MM.1S (cell line): ENCODE measurements at regions not wholly inside any gene's neighbourhood (a gene's known extent, or its start where the extent isn't known, plus 50 kb on each side); places are given as distances from the start of the nearest gene placed in this dataset.

Source experiments
- DNase-seq: peaks from one replicate; pipeline ENCODE4 v3.0.0-alpha.2; 2015
- H2AFZ ChIP-seq: fragments of 300-600 bp; sonication (generic); 2 replicates; pipeline ENCODE4 v1.6.0; 2016; ENCODE audit warnings: antibody characterized with exemption, low read length
- H3F3A ChIP-seq: fragments of 300-600 bp; sonication (generic); 2 replicates; pipeline ENCODE4 v1.6.1; 2016; ENCODE audit warnings: mild to moderate bottlenecking, antibody characterized with exemption, low read length, moderate library complexity, mixed read lengths; ENCODE audit not compliant: insufficient read depth
- H3K27ac ChIP-seq: fragments of 300-600 bp; sonication (generic); 2 replicates; pipeline ENCODE4 v1.5.1; 2016; ENCODE audit warnings: mild to moderate bottlenecking, low read length
- H3K27me3 ChIP-seq: fragments of 300-600 bp; sonication (generic); replicated peaks from 2 replicates; pipeline ENCODE4 v1.6.0; 2016; ENCODE audit warnings: low read length; ENCODE audit not compliant: insufficient read depth
- H3K36me3 ChIP-seq: fragments of 300-600 bp; sonication (generic); replicated peaks from 2 replicates; pipeline ENCODE4 v1.6.1; 2016; ENCODE audit warnings: mild to moderate bottlenecking, low read length, mixed read lengths; ENCODE audit not compliant: insufficient read depth
- H3K4me1 ChIP-seq: fragments of 300-600 bp; sonication (generic); 2 replicates; pipeline ENCODE4 v1.6.1; 2016; ENCODE audit warnings: low read length, mixed read lengths
- H3K4me2 ChIP-seq: fragments of 300-600 bp; sonication (generic); 2 replicates; pipeline ENCODE4 v1.6.0; 2016; ENCODE audit warnings: low read depth, low read length
- H3K4me3 ChIP-seq: fragments of 300-600 bp; sonication (generic); 2 replicates; pipeline ENCODE4 v1.5.1; 2016; ENCODE audit warnings: low read length, mixed read lengths
- H3K79me2 ChIP-seq: fragments of 300-600 bp; sonication (generic); 2 replicates; pipeline ENCODE4 v1.6.1; 2016; ENCODE audit warnings: mixed run types, low read length, mixed read lengths
- H3K9ac ChIP-seq: fragments of 300-600 bp; sonication (generic); 2 replicates; pipeline ENCODE4 v1.6.1; 2016; ENCODE audit warnings: low read length, mixed read lengths
- H3K9me2 ChIP-seq: fragments of 300-600 bp; sonication (generic); replicated peaks from 2 replicates; pipeline ENCODE4 v1.6.1; 2016; ENCODE audit warnings: mild to moderate bottlenecking, low read length, mixed read lengths; ENCODE audit not compliant: insufficient read depth
- H3K9me3 ChIP-seq: fragments of 300-600 bp; sonication (generic); replicated peaks from 2 replicates; pipeline ENCODE4 v1.6.1; 2016; ENCODE audit warnings: mild to moderate bottlenecking, low read length, mixed read lengths; ENCODE audit not compliant: insufficient read depth
- H4K20me1 ChIP-seq: fragments of 300-600 bp; sonication (generic); 2 replicates; pipeline ENCODE4 v1.6.1; 2016; ENCODE audit warnings: mild to moderate bottlenecking, low read length, moderate library complexity, mixed read lengths; ENCODE audit not compliant: insufficient read depth
- CTCF ChIP-seq: fragments of 300-600 bp; sonication (generic); IDR thresholded peaks from 2 replicates; pipeline ENCODE4 v1.5.1; 2016; ENCODE audit warnings: antibody characterized with exemption, low read length, mixed read lengths
- EZH2 ChIP-seq: fragments of 300-600 bp; sonication (generic); optimal IDR thresholded peaks from 2 replicates; pipeline ENCODE3; 2017; ENCODE audit warnings: low read depth, mild to moderate bottlenecking, antibody characterized with exemption, low read length, mixed read lengths
- EZH2phosphoT487 ChIP-seq: fragments of 300-600 bp; sonication (generic); IDR thresholded peaks from 2 replicates; pipeline ENCODE4 v1.6.1; 2018; ENCODE audit warnings: antibody characterized with exemption, low read length

GRCh38 chr15:70494517-70494851, 268.9 kb downstream of the UACA start:
- Histone ChIP-seq H3K9ac (no peak overlapping the region), H3K4me3 (no peak overlapping the region), H2AFZ (no peak overlapping the region), H3F3A (peaks cover 27% of the 10 kb centered on the region), H3K79me2 (no peaks in the 10 kb centered on the region), H3K9me2 (no peaks in the 10 kb centered on the region), H3K36me3 (no peaks in the 10 kb centered on the region), H3K4me2 (no peak overlapping the region), H3K4me1 (peaks cover 37% of the 10 kb centered on the region), H3K27ac (no peak overlapping the region), H3K27me3 (no peaks in the 10 kb centered on the region), H3K9me3 (no peaks in the 10 kb centered on the region), H4K20me1 (no peaks in the 10 kb centered on the region)
- DNase-seq = no peak
- TF ChIP-seq EZH2phosphoT487 (no peak), EZH2 (no peak), CTCF (no peak)

- no peak overlapping the region for H3K4me3 ChIP-seq
- no peak overlapping the region for H2AFZ ChIP-seq
- no peak for DNase-seq
- H3F3A ChIP-seq = peaks cover 27% of the 10 kb centered on the region
- TF ChIP-seq EZH2phosphoT487 (no peak), CTCF (no peak), EZH2 (no peak)
- no peaks in the 10 kb centered on the region for H3K27me3 ChIP-seq
- H3K9me2 ChIP-seq = no peaks in the 10 kb centered on the region
- H3K9me3 ChIP-seq = no peaks in the 10 kb centered on the region
- no peak overlapping the region for H3K9ac ChIP-seq
- no peaks in the 10 kb centered on the region for H3K36me3 ChIP-seq
- H3K4me2 ChIP-seq = no peak overlapping the region
- peak overlapping the region; percentile 96; the same call in 1 of the 2 replicates for H3K27ac ChIP-seq
- H3K4me1 ChIP-seq = peaks cover 37% of the 10 kb centered on the region
- no peaks in the 10 kb centered on the region for H4K20me1 ChIP-seq
- H3K79me2 ChIP-seq = no peaks in the 10 kb centered on the region
Observed at GRCh38 chr15:70493787-70494516, 269.4 kb downstream of the UACA start.

GRCh38 chr15:70493376-70493775, 270.0 kb downstream of the UACA start:
- no peaks in the 10 kb centered on the region for H3K79me2 ChIP-seq
- peaks cover 38% of the 10 kb centered on the region for H3K4me1 ChIP-seq
- DNase-seq = no peak
- no peak overlapping the region for H3K4me3 ChIP-seq
- peak overlapping the region; percentile 30; the same call in 1 of the 2 replicates for H3K9ac ChIP-seq
- H4K20me1 ChIP-seq = no peaks in the 10 kb centered on the region
- peak overlapping the region; percentile 85 for H3K4me2 ChIP-seq
- H3F3A ChIP-seq = peaks cover 27% of the 10 kb centered on the region
- H3K9me3 ChIP-seq = no peaks in the 10 kb centered on the region
- H3K36me3 ChIP-seq = no peaks in the 10 kb centered on the region
- no peak overlapping the region for H2AFZ ChIP-seq
- H3K27ac ChIP-seq = peak overlapping the region; percentile 96
- no peaks in the 10 kb centered on the region for H3K9me2 ChIP-seq
- TF ChIP-seq EZH2 (no peak), CTCF (no peak), EZH2phosphoT487 (no peak)
- no peaks in the 10 kb centered on the region for H3K27me3 ChIP-seq
